ENCODE measurements at regions not wholly inside any gene's neighbourhood (a gene's known extent, or its start where the extent isn't known, plus 50 kb on each side); places are given as distances from the start of the nearest gene placed in this dataset.
A peak's percentile ranks its signal among the peaks of the same experiment; 100 is the strongest.

DNA sequence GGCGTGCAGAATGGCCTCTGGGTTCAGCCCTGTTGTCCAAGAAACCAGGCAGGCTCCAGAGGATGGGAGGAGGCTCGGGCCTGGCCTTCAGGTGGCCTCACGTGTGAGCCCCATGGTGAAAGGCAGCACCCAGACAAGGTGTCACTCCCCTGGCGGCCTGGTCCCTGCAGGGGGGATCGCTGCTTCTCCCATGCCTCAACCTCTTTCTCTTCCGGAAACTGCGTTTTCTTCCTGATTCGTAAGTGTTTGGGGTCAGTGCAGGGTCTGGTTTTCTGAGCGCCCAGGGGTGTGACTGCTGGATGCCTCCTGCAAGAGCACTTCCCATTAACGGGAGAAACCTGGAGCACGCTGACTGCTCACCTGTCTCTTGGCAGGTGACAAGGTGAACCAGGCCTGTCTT lies 70.0 kb upstream of the CIBAR2 start:
- H3K9me3 Mint-ChIP-seq = peaks cover 5 to 6% of the 10 kb centered on the region in 2 donors

DNA sequence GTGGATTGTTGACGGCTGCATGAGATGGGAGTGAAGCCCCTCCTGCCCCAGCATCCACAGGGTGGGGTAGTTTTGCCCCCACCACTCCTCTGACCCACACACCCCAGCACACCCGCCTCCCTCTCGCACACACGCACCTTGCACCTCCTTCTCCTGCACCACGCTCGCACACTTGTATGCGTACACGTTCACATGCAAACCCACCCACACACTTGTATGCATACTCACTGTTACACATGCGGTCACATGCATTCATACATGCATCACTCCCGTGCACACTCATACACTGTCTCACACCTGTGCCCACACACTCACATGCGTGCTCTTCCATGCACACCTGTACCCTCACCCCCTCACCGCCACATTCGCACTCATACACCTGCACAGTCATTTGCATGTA lies 70.5 kb upstream of the CIBAR2 start:
- Histone ChIP-seq H3K4me3 (ENCODE audit: low read length) (no peak overlapping the region), H3K4me1 (ENCODE audit: control insufficient read depth, insufficient read depth, low read length) (no peaks in the 10 kb centered on the region), H3K27ac (ENCODE audit: low read length) (no peak overlapping the region), H3K27me3 (ENCODE audit: control insufficient read depth, insufficient read depth, low read length) (no peaks in the 10 kb centered on the region), H3K9me3 (ENCODE audit: control insufficient read depth, insufficient read depth, low read length) (peaks cover 14% of the 10 kb centered on the region), H3K36me3 (ENCODE audit: control insufficient read depth, insufficient read depth, low read length) (no peaks in the 10 kb centered on the region)
- no peak overlapping the region for H3K4me3 Mint-ChIP-seq
- H3K27ac Mint-ChIP-seq = no peak overlapping the region
- peak in 1 of 3 donors; percentile 21 for ATAC-seq
- DNase-seq = no peak
- H3K9me3 Mint-ChIP-seq = peaks cover 5 to 6% of the 10 kb centered on the region in 2 donors
- intact Hi-C loops (cut with micrococcal nuclease) = no loop called here
- H3K27me3 Mint-ChIP-seq (ENCODE audit: low read depth in 2 of 2) = peaks cover 7 to 8% of the 10 kb centered on the region in 2 donors
- peaks cover 11% of the 10 kb centered on the region for H3K36me3 Mint-ChIP-seq
- H3K4me1 Mint-ChIP-seq = no peaks in the 10 kb centered on the region
- TF ChIP-seq, protein P1, sequence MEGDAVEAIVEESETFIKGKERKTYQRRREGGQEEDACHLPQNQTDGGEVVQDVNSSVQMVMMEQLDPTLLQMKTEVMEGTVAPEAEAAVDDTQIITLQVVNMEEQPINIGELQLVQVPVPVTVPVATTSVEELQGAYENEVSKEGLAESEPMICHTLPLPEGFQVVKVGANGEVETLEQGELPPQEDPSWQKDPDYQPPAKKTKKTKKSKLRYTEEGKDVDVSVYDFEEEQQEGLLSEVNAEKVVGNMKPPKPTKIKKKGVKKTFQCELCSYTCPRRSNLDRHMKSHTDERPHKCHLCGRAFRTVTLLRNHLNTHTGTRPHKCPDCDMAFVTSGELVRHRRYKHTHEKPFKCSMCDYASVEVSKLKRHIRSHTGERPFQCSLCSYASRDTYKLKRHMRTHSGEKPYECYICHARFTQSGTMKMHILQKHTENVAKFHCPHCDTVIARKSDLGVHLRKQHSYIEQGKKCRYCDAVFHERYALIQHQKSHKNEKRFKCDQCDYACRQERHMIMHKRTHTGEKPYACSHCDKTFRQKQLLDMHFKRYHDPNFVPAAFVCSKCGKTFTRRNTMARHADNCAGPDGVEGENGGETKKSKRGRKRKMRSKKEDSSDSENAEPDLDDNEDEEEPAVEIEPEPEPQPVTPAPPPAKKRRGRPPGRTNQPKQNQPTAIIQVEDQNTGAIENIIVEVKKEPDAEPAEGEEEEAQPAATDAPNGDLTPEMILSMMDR (IDR thresholded peaks at IDR 0.05) = no peak
- 95% methylated on average over 13 of the region's 13 CpGs for WGBS (ENCODE audit: insufficient coverage)

More for the DNA sequence above, 70.0 kb upstream of the CIBAR2 start:
- Mint-ChIP-seq H3K27me3 (ENCODE audit: low read depth in 2 of 2) (peaks cover 7 to 8% of the 10 kb centered on the region in 2 donors), H3K27ac (no peak overlapping the region), H3K36me3 (peaks cover 11% of the 10 kb centered on the region), H3K4me1 (no peaks in the 10 kb centered on the region), H3K4me3 (no peak overlapping the region)
- Histone ChIP-seq H3K27ac (ENCODE audit: low read length) (no peak overlapping the region), H3K36me3 (ENCODE audit: control insufficient read depth, insufficient read depth, low read length) (no peaks in the 10 kb centered on the region), H3K4me3 (ENCODE audit: low read length) (no peak overlapping the region), H3K4me1 (ENCODE audit: control insufficient read depth, insufficient read depth, low read length) (no peaks in the 10 kb centered on the region), H3K27me3 (ENCODE audit: control insufficient read depth, insufficient read depth, low read length) (peaks cover under 1% of the 10 kb centered on the region), H3K9me3 (ENCODE audit: control insufficient read depth, insufficient read depth, low read length) (peaks cover 14% of the 10 kb centered on the region)
- intact Hi-C loops (cut with micrococcal nuclease) = no loop called here
- TF ChIP-seq, protein P1 (IDR thresholded peaks at IDR 0.05) = no peak
- DNase-seq (no peak), ATAC-seq (no peak)
- 89% methylated on average over 11 of the region's 11 CpGs for WGBS (ENCODE audit: insufficient coverage)

DNA sequence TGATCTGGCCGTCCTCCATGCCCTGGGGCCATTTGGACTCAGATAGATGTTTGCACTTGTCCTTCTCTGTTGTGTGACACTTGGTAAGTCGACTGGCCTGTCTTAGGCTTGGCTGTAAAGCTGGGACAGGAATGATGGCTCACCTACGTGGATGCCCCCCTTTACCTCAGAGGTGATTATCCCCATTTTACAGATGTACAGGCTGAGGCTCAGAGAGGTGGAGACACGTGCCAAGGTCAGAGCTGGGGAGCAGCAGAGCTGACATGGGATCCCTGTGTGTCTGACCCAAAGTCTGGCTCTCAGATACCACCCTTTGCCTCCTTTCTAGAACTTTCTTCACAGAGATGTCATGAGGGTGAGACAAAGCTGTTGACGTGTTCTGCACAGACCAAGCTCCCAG lies 71.3 kb upstream of the CIBAR2 start:
- TF ChIP-seq, protein P1 (IDR thresholded peaks at IDR 0.05) = no peak
- DNase-seq (no peak), ATAC-seq (no peak)
- Histone ChIP-seq H3K27me3 (ENCODE audit: control insufficient read depth, insufficient read depth, low read length) (no peaks in the 10 kb centered on the region), H3K36me3 (ENCODE audit: control insufficient read depth, insufficient read depth, low read length) (no peaks in the 10 kb centered on the region), H3K4me3 (ENCODE audit: low read length) (no peak overlapping the region), H3K27ac (ENCODE audit: low read length) (no peak overlapping the region), H3K4me1 (ENCODE audit: control insufficient read depth, insufficient read depth, low read length) (no peaks in the 10 kb centered on the region), H3K9me3 (ENCODE audit: control insufficient read depth, insufficient read depth, low read length) (peaks cover 14% of the 10 kb centered on the region)
- Mint-ChIP-seq H3K27me3 (ENCODE audit: low read depth in 2 of 2) (peaks cover 3 to 8% of the 10 kb centered on the region in 2 donors), H3K9me3 (peaks cover 5 to 6% of the 10 kb centered on the region in 2 donors), H3K27ac (no peak overlapping the region), H3K4me1 (no peaks in the 10 kb centered on the region), H3K4me3 (no peak overlapping the region), H3K36me3 (peaks cover 11% of the 10 kb centered on the region)
- WGBS (ENCODE audit: insufficient coverage) = 84% methylated on average over 5 of the region's 5 CpGs
- intact Hi-C loops (cut with micrococcal nuclease) = no loop called here

DNA sequence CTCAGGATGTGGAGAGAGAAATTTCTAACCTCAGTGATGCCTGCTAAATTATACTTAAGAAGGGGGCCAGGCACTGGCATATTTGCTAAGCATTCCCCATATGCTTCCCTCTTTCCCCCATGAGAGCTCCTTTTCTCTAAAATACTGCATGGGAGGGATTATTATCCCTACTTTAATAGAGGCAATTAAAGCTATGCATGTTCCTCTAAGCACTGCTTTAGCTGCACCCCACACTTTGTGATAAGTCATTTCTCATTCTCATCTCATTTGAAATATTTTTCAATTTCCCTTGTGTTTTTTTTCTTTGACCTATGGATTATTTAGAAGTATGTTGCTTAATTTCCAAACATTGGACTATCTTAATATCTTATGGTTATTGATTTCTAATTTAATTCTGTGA lies 72.1 kb upstream of the CIBAR2 start:
- Histone ChIP-seq H3K4me3 (ENCODE audit: low read length) (no peak overlapping the region), H3K27me3 (ENCODE audit: control insufficient read depth, insufficient read depth, low read length) (no peaks in the 10 kb centered on the region), H3K27ac (ENCODE audit: low read length) (no peak overlapping the region), H3K4me1 (ENCODE audit: control insufficient read depth, insufficient read depth, low read length) (no peaks in the 10 kb centered on the region), H3K9me3 (ENCODE audit: control insufficient read depth, insufficient read depth, low read length) (peaks cover 14% of the 10 kb centered on the region), H3K36me3 (ENCODE audit: control insufficient read depth, insufficient read depth, low read length) (no peaks in the 10 kb centered on the region)
- no peak overlapping the region for H3K4me3 Mint-ChIP-seq
- H3K36me3 Mint-ChIP-seq = peaks cover 11% of the 10 kb centered on the region
- ATAC-seq (no peak), DNase-seq (no peak)
- TF ChIP-seq, protein P1 (IDR thresholded peaks at IDR 0.05) = no peak
- peaks cover 5 to 6% of the 10 kb centered on the region in 2 donors for H3K9me3 Mint-ChIP-seq
- no peak overlapping the region for H3K27ac Mint-ChIP-seq
- intact Hi-C loops (cut with micrococcal nuclease) = no loop called here
- H3K4me1 Mint-ChIP-seq = no peaks in the 10 kb centered on the region
- peaks cover 3 to 15% of the 10 kb centered on the region in 2 donors for H3K27me3 Mint-ChIP-seq (ENCODE audit: low read depth in 2 of 2)
